ENCODE measurements at regions not wholly inside any gene's neighbourhood (a gene's known extent, or its start where the extent isn't known, plus 50 kb on each side); places are given as distances from the start of the nearest gene placed in this dataset.

- ATAC-seq (no peak), DNase-seq (no peak)
- POLR2A ChIA-PET: interaction anchor here (0.6 kb wide), 1 partner anchor 86 kb away, joined by 3 read pairs; no protein-coding TSS in a partner anchor
- CTCF ChIA-PET: no interaction called here
- H3K36me3 Mint-ChIP-seq (ENCODE audit: low read depth): no peaks in the 10 kb centered on the region
- no peaks in the 10 kb centered on the region for H3K4me1 Mint-ChIP-seq (ENCODE audit: low read depth)
- H3K27ac Mint-ChIP-seq: no peak overlapping the region
- no peaks in the 10 kb centered on the region for H3K27me3 Mint-ChIP-seq (ENCODE audit: low read depth)
- no peak overlapping the region for H3K4me3 Mint-ChIP-seq
- no peaks in the 10 kb centered on the region for H3K9me3 Mint-ChIP-seq (ENCODE audit: insufficient read depth)
Observed at GRCh38 chr5:167916706-167917105, 374.7 kb upstream of the WWC1 start.

DNA sequence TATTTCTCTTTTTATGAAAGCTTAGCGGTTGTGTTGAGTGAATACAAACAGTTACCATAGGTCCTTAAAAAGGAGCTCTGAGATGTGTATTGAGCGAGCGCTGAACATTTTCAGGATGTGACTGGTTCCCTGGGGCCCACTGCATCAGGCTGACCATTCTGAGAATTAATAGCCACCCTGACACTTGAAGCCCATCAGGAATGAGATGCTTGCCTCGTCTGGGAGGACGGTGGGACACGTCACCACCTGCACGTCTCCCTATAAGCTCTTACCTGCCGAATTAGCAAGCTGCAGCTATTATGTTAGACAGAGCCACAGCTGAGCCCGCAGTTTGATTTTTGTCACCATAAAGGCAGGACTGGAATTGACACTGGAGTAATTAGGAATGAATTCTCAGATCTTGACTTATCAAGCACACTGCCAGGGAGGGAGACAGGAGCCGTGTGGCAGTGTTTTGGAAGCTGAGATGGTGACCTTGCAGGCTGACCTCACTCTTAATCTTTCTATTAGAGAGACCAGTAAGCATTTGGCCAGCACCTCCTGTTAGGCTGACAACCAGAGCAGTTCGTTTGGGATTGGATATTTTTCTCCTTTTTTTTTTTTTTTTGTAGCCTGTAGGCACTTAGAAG lies 373.1 kb upstream of the WWC1 start:
- Mint-ChIP-seq H3K4me3 (no peak overlapping the region), H3K36me3 (ENCODE audit: low read depth) (no peaks in the 10 kb centered on the region), H3K4me1 (ENCODE audit: low read depth) (no peaks in the 10 kb centered on the region), H3K27ac (no peak overlapping the region), H3K9me3 (ENCODE audit: insufficient read depth) (no peaks in the 10 kb centered on the region), H3K27me3 (ENCODE audit: low read depth) (no peaks in the 10 kb centered on the region)
- CTCF ChIA-PET: no interaction called here
- DNase-seq (no peak), ATAC-seq (no peak)
- POLR2A ChIA-PET: no interaction called here

GRCh38 chr5:167918813-167919483 lies 372.5 kb upstream of the WWC1 start:
- H3K27me3 Mint-ChIP-seq (ENCODE audit: low read depth): no peaks in the 10 kb centered on the region
- H3K4me1 Mint-ChIP-seq (ENCODE audit: low read depth): no peaks in the 10 kb centered on the region
- H3K4me3 Mint-ChIP-seq: no peak overlapping the region
- DNase-seq: no peak
- POLR2A ChIA-PET: no interaction called here
- no peaks in the 10 kb centered on the region for H3K9me3 Mint-ChIP-seq (ENCODE audit: insufficient read depth)
- no peak overlapping the region for H3K27ac Mint-ChIP-seq
- H3K36me3 Mint-ChIP-seq (ENCODE audit: low read depth): no peaks in the 10 kb centered on the region
- CTCF ChIA-PET: no interaction called here
- ATAC-seq: no peak

GRCh38 chr5:167920589-167920988 lies 370.9 kb upstream of the WWC1 start:
- CTCF ChIA-PET: no interaction called here
- no peaks in the 10 kb centered on the region for H3K4me1 Mint-ChIP-seq (ENCODE audit: low read depth)
- no peaks in the 10 kb centered on the region for H3K9me3 Mint-ChIP-seq (ENCODE audit: insufficient read depth)
- no peaks in the 10 kb centered on the region for H3K27me3 Mint-ChIP-seq (ENCODE audit: low read depth)
- no peaks in the 10 kb centered on the region for H3K36me3 Mint-ChIP-seq (ENCODE audit: low read depth)
- no peak for ATAC-seq
- POLR2A ChIA-PET: no interaction called here
- DNase-seq: no peak
- H3K4me3 Mint-ChIP-seq: no peak overlapping the region
- H3K27ac Mint-ChIP-seq: no peak overlapping the region

GRCh38 chr5:167921796-167922195 lies 369.6 kb upstream of the WWC1 start:
- POLR2A ChIA-PET: no interaction called here
- ATAC-seq: no peak
- Mint-ChIP-seq H3K36me3 (ENCODE audit: low read depth) (no peaks in the 10 kb centered on the region), H3K27me3 (ENCODE audit: low read depth) (no peaks in the 10 kb centered on the region), H3K4me1 (ENCODE audit: low read depth) (no peaks in the 10 kb centered on the region), H3K27ac (no peak overlapping the region), H3K9me3 (ENCODE audit: insufficient read depth) (no peaks in the 10 kb centered on the region), H3K4me3 (no peak overlapping the region)
- DNase-seq: no peak
- CTCF ChIA-PET: no interaction called here

DNA sequence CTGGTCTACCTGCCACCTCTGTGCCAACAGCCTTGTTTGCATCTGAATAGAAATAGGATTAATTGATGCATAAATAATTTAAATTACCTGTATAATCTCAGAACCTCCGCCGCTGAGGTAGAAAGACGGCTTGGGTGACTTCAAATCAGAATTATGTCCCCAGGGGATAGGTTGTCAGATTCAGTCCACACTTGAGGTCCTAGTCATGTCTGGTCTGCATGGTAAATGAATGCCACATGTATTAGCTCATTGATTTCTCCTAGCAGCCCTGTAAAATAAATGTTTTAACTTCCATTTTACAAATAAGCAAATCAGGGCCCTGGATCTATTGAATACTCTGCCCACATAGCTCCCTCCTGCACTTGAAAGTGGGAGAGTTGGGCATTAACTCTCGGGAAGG lies 368.0 kb upstream of the WWC1 start:
- ChIA-PET POLR2A (no interaction called here), CTCF (no interaction called here)
- H3K36me3 Mint-ChIP-seq (ENCODE audit: low read depth): no peaks in the 10 kb centered on the region
- no peak overlapping the region for H3K4me3 Mint-ChIP-seq
- ATAC-seq: no peak
- no peak overlapping the region for H3K27ac Mint-ChIP-seq
- no peaks in the 10 kb centered on the region for H3K9me3 Mint-ChIP-seq (ENCODE audit: insufficient read depth)
- no peak for DNase-seq
- no peaks in the 10 kb centered on the region for H3K4me1 Mint-ChIP-seq (ENCODE audit: low read depth)
- no peaks in the 10 kb centered on the region for H3K27me3 Mint-ChIP-seq (ENCODE audit: low read depth)

GRCh38 chr5:167929841-167930240 lies 361.6 kb upstream of the WWC1 start:
- DNase-seq: no peak
- H3K27ac Mint-ChIP-seq: no peak overlapping the region
- ChIA-PET POLR2A (no interaction called here), CTCF (no interaction called here)
- no peaks in the 10 kb centered on the region for H3K36me3 Mint-ChIP-seq (ENCODE audit: low read depth)
- H3K4me1 Mint-ChIP-seq (ENCODE audit: low read depth): no peaks in the 10 kb centered on the region
- H3K4me3 Mint-ChIP-seq: no peak overlapping the region
- ATAC-seq: no peak
- H3K9me3 Mint-ChIP-seq (ENCODE audit: insufficient read depth): no peaks in the 10 kb centered on the region
- no peaks in the 10 kb centered on the region for H3K27me3 Mint-ChIP-seq (ENCODE audit: low read depth)

DNA sequence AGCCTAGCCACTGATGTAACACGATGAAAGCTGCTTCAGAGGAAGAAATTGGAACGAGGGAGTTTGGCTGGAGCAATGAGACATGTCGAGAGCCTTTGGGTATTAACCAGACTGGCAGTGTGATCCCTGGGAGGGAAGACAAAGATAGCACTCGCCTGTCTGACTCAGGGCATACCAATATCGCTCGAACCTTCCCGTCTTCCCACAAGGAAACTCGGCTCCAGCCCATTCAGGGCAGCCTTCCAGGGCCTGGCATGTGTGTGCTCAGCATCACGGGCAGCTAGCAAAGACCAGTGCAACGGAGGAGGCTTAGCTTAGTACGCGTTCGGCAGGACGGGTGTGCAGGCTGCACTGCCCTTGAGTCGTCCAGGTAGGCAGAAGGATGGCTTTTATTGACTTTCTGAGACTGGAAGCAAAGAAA lies 356.9 kb upstream of the WWC1 start:
- H3K4me3 Mint-ChIP-seq: no peak overlapping the region
- H3K27ac Mint-ChIP-seq: no peak overlapping the region
- ChIA-PET POLR2A (no interaction called here), CTCF (no interaction called here)
- H3K36me3 Mint-ChIP-seq (ENCODE audit: low read depth): no peaks in the 10 kb centered on the region
- no peaks in the 10 kb centered on the region for H3K27me3 Mint-ChIP-seq (ENCODE audit: low read depth)
- H3K9me3 Mint-ChIP-seq (ENCODE audit: insufficient read depth): no peaks in the 10 kb centered on the region
- H3K4me1 Mint-ChIP-seq (ENCODE audit: low read depth): no peaks in the 10 kb centered on the region
- DNase-seq (no peak), ATAC-seq (no peak)

DNA sequence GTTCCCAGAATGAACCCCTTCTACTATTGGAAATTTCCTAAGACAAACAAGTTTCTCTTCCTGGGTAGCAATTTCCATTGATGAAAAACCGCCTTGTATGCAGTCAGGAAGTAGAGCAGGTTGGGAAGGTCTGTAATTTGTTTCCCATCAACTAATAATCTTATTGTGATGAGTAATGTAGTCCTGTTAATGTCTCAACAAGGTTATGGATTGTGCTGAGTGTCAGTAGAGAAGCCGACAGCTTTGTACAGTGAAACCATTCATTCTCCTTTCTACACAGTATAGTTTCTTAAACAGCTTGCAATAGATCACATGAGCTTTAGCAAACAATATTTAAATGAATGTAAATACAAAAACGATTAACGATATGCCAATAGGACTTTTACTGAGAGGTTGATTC lies 355.4 kb upstream of the WWC1 start:
- ATAC-seq (no peak), DNase-seq (no peak)
- CTCF ChIA-PET: no interaction called here
- no peaks in the 10 kb centered on the region for H3K9me3 Mint-ChIP-seq (ENCODE audit: insufficient read depth)
- no peak overlapping the region for H3K4me3 Mint-ChIP-seq
- H3K27me3 Mint-ChIP-seq (ENCODE audit: low read depth): no peaks in the 10 kb centered on the region
- POLR2A ChIA-PET: no interaction called here
- H3K4me1 Mint-ChIP-seq (ENCODE audit: low read depth): no peaks in the 10 kb centered on the region
- no peaks in the 10 kb centered on the region for H3K36me3 Mint-ChIP-seq (ENCODE audit: low read depth)
- no peak overlapping the region for H3K27ac Mint-ChIP-seq

DNA sequence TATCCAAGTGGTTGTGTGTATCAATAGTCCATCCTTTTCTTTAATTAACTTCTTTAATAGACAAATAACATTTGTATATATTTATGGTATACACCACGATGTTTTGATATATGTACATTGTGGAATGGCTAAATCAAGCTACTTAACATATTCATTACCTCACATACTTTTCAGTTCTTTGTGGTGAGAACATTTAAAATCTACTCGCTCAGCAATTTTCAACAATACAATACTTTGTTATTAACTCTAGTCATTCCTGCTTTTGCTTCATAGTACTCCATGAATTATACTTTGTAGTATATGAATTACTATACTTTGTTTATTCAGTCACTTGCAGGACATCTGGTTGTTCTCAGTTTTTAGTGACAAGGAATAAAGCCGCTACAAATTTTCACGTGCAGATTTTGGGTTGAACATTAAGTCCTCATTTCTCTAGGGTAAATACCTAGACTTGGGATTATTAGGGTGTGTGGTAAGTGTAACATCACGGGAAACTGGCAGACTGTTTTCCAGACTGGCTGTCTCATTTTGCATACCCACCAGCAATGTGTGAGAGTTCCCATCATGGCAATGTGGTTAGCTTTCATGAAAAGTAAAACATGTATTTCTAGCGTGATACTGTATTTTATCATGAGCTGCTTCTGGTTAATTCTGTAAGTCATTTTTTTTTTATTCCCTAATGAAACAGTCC lies 354.4 kb upstream of the WWC1 start:
- no peak for ATAC-seq
- no peak overlapping the region for H3K27ac Mint-ChIP-seq
- CTCF ChIA-PET: no interaction called here

GRCh38 chr5:167937635-167937998 lies 353.8 kb upstream of the WWC1 start:
- DNase-seq (no peak), ATAC-seq (no peak)
- Mint-ChIP-seq H3K27ac (no peak overlapping the region), H3K36me3 (ENCODE audit: low read depth) (no peaks in the 10 kb centered on the region), H3K9me3 (ENCODE audit: insufficient read depth) (no peaks in the 10 kb centered on the region), H3K4me3 (no peak overlapping the region), H3K4me1 (ENCODE audit: low read depth) (no peaks in the 10 kb centered on the region), H3K27me3 (ENCODE audit: low read depth) (no peaks in the 10 kb centered on the region)
- POLR2A ChIA-PET: no interaction called here
- CTCF ChIA-PET: no interaction called here

More for the DNA sequence above, 354.4 kb upstream of the WWC1 start:
- H3K36me3 Mint-ChIP-seq (ENCODE audit: low read depth): no peaks in the 10 kb centered on the region
- H3K4me1 Mint-ChIP-seq (ENCODE audit: low read depth): no peaks in the 10 kb centered on the region
- no peaks in the 10 kb centered on the region for H3K9me3 Mint-ChIP-seq (ENCODE audit: insufficient read depth)
- POLR2A ChIA-PET: no interaction called here
- H3K4me3 Mint-ChIP-seq: no peak overlapping the region
- DNase-seq: no peak
- H3K27me3 Mint-ChIP-seq (ENCODE audit: low read depth): no peaks in the 10 kb centered on the region

- Mint-ChIP-seq H3K4me1 (ENCODE audit: low read depth) (no peaks in the 10 kb centered on the region), H3K27ac (no peak overlapping the region), H3K4me3 (no peak overlapping the region), H3K27me3 (ENCODE audit: low read depth) (no peaks in the 10 kb centered on the region), H3K36me3 (ENCODE audit: low read depth) (no peaks in the 10 kb centered on the region), H3K9me3 (ENCODE audit: insufficient read depth) (no peaks in the 10 kb centered on the region)
- ChIA-PET POLR2A (no interaction called here), CTCF (no interaction called here)
- ATAC-seq (no peak), DNase-seq (no peak)
Observed at GRCh38 chr5:167939686-167940085, 351.8 kb upstream of the WWC1 start.

GRCh38 chr5:167940911-167941310 lies 350.5 kb upstream of the WWC1 start:
- ChIA-PET CTCF (no interaction called here), POLR2A (no interaction called here)
- Mint-ChIP-seq H3K27ac (no peak overlapping the region), H3K4me3 (no peak overlapping the region), H3K27me3 (ENCODE audit: low read depth) (no peaks in the 10 kb centered on the region), H3K9me3 (ENCODE audit: insufficient read depth) (no peaks in the 10 kb centered on the region), H3K4me1 (ENCODE audit: low read depth) (no peaks in the 10 kb centered on the region), H3K36me3 (ENCODE audit: low read depth) (no peaks in the 10 kb centered on the region)
- ATAC-seq (no peak), DNase-seq (no peak)

All from activated CD8-positive, alpha-beta T cell treated with anti-CD3 and anti-CD28 coated beads, Interleukin-2, amount 10 ng/mL, durations not matched to agents 7 days and 5 days (primary cell).